PC-9 (cell line): ENCODE measurements at regions not wholly inside any gene's neighbourhood (a gene's known extent, or its start where the extent isn't known, plus 50 kb on each side); places are given as distances from the start of the nearest gene placed in this dataset.

Experiments
- BruUV-seq: library from RNA; stranded (reverse); fragments of 400-500 nt; replicated peaks from 2 replicates; lab custom pipeline; 2021; lab: Mats Ljungman, UMichigan
- CTCF ChIA-PET: fragments of 300-600 bp; sonication (Branson Sonifier 250); formaldehyde crosslinking; loops from one replicate; lab custom pipeline; 2022; ENCODE audit warnings: antibody characterized with exemption; lab: Charles Lee
- POLR2A ChIA-PET: fragments of 300-600 bp; sonication (Branson Sonifier 250); formaldehyde crosslinking; loops from one replicate; lab custom pipeline; 2022; ENCODE audit warnings: antibody characterized with exemption; ENCODE audit not compliant: unreplicated experiment; lab: Charles Lee
- DNase-seq, 2 experiments: peaks; one replicate each; pipeline versions ENCODE4 v3.0.0 to v3.0.0-alpha.2; 2015 to 2022; ENCODE audit warnings: mixed read lengths in 1 of 2
- H2AFZ ChIP-seq: fragments of 200-600 bp; sonication (generic); 2 replicates; pipeline ENCODE4 v1.8.1; 2017; ENCODE audit warnings: antibody characterized with exemption
- H3F3A ChIP-seq: fragments of 200-600 bp; sonication (generic); 2 replicates; pipeline ENCODE4 v1.8.1; 2017; ENCODE audit warnings: antibody characterized with exemption, mild to moderate bottlenecking, low read depth; ENCODE audit not compliant: insufficient read depth
- H3K27ac ChIP-seq: fragments of 200-600 bp; sonication (generic); 2 replicates; pipeline ENCODE4 v1.6.1; 2016; ENCODE audit warnings: mixed run types
- H3K27me3 ChIP-seq: fragments of 200-600 bp; sonication (generic); 2 replicates; pipeline ENCODE4 v1.6.1; 2016; ENCODE audit warnings: low read depth, mixed run types; ENCODE audit not compliant: insufficient read depth
- H3K36me3 ChIP-seq: fragments of 200-600 bp; sonication (generic); 2 replicates; pipeline ENCODE4 v1.6.1; 2016; ENCODE audit warnings: low read depth, mixed run types
- H3K4me1 ChIP-seq: fragments of 200-600 bp; sonication (generic); replicated peaks from 2 replicates; pipeline ENCODE4 v1.6.1; 2016; ENCODE audit warnings: mixed run types; ENCODE audit not compliant: insufficient read depth
- H3K4me2 ChIP-seq: fragments of 200-600 bp; sonication (generic); 2 replicates; pipeline ENCODE4 v1.6.1; 2017; ENCODE audit warnings: mixed run types
- H3K4me3 ChIP-seq: fragments of 200-600 bp; sonication (generic); 2 replicates; pipeline ENCODE4 v1.6.1; 2016; ENCODE audit warnings: mixed run types
- H3K79me2 ChIP-seq: fragments of 200-600 bp; sonication (generic); 2 replicates; pipeline ENCODE4 v1.6.1; 2017; ENCODE audit warnings: low read depth, mixed run types
- H3K9me2 ChIP-seq: fragments of 200-600 bp; sonication (generic); 2 replicates; pipeline ENCODE4 v1.8.1; 2017; ENCODE audit warnings: mild to moderate bottlenecking; ENCODE audit not compliant: insufficient read depth
- H3K9me3 ChIP-seq: fragments of 200-600 bp; sonication (generic); 2 replicates; pipeline ENCODE4 v1.8.1; 2016; ENCODE audit warnings: low read depth; ENCODE audit not compliant: insufficient read depth
- H4K20me1 ChIP-seq: fragments of 200-600 bp; sonication (generic); 2 replicates; pipeline ENCODE4 v1.8.1; 2017; ENCODE audit not compliant: insufficient read depth
- EZH2 ChIP-seq: fragments of 200-600 bp; sonication (generic); IDR thresholded peaks from 2 replicates; pipeline ENCODE4 v1.8.0; 2017; ENCODE audit warnings: antibody characterized with exemption, low read depth
- intact Hi-C: fragments of 100-400 bp; cut with micrococcal nuclease; formaldehyde crosslinking; loops from one replicate; pipeline ENCODE4 v1.10.0; 2022; ENCODE audit not compliant: unreplicated experiment
- TF ChIP-seq, protein P1 (sequence below): fragments of 200-600 bp; sonication (generic); conservative IDR thresholded peaks from 2 replicates; pipeline ENCODE4 v1.6.1; 2017; ENCODE audit warnings: mixed run types, antibody characterized with exemption, mild to moderate bottlenecking, moderate library complexity

DNA sequence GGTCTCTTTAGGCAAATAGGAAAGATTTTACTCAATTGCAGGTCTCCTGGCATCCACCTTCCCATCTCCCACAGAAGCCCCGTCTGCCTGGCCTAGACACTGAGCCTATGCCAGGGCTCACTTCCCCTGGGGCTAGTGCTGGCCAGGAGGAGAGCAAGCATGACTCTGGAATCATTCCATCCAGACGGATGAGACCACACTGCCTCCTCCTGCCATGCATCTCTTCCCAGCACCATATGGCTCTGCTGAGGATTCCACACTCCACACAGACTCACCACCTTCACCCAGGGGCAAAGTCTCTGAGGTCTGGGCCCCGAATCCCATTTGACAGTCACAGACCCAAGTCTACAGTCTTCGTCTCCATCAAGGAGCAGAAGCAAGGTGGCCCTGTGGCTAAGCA is 346.5 kb downstream of the C16orf95 start:
- CTCF ChIA-PET, result no interaction called here
- H3K9me2 ChIP-seq, result no peaks in the 10 kb centered on the region
- H4K20me1 ChIP-seq, result no peaks in the 10 kb centered on the region
- H3K79me2 ChIP-seq, result no peaks in the 10 kb centered on the region
- no peaks in the 10 kb centered on the region for H3K9me3 ChIP-seq
- no peaks in the 10 kb centered on the region for H3K36me3 ChIP-seq
- H3K27me3 ChIP-seq, result peaks cover 91% of the 10 kb centered on the region
- H3K4me3 ChIP-seq, result no peak overlapping the region
- no peak for DNase-seq
- H3K4me1 ChIP-seq, result no peaks in the 10 kb centered on the region
- H3K27ac ChIP-seq, result no peak overlapping the region
- no peak overlapping the region for H2AFZ ChIP-seq
- POLR2A ChIA-PET, result no interaction called here
- H3K4me2 ChIP-seq, result no peak overlapping the region
- intact Hi-C loops, result no loop called here
- H3F3A ChIP-seq, result no peaks in the 10 kb centered on the region
- TF ChIP-seq, protein P1, sequence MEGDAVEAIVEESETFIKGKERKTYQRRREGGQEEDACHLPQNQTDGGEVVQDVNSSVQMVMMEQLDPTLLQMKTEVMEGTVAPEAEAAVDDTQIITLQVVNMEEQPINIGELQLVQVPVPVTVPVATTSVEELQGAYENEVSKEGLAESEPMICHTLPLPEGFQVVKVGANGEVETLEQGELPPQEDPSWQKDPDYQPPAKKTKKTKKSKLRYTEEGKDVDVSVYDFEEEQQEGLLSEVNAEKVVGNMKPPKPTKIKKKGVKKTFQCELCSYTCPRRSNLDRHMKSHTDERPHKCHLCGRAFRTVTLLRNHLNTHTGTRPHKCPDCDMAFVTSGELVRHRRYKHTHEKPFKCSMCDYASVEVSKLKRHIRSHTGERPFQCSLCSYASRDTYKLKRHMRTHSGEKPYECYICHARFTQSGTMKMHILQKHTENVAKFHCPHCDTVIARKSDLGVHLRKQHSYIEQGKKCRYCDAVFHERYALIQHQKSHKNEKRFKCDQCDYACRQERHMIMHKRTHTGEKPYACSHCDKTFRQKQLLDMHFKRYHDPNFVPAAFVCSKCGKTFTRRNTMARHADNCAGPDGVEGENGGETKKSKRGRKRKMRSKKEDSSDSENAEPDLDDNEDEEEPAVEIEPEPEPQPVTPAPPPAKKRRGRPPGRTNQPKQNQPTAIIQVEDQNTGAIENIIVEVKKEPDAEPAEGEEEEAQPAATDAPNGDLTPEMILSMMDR, result no peak
- no peak for TF ChIP-seq EZH2
- BruUV-seq, result no TSS peak

DNA sequence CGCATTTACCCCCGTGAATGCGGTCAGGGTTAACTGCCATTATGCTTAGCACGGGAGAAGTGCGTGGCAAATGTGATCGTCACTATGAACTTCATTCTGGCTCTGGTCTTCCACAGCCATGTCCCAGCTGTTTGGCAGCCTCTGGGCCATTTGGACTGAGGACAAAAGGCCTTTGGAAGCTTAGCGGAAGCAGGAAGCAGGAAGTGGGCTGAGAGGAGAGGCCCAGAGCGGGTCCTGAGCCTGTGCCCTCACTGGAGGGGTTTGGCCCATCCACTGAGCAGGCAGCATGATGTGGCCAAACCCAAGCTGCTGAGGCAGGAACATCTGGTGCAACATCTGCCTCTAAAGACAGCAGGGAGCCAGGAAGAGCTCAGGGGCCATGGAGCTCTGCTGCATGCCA is 345.9 kb downstream of the C16orf95 start:
- Histone ChIP-seq H3K4me1 (no peaks in the 10 kb centered on the region), H3K27me3 (peaks cover 91% of the 10 kb centered on the region), H3K4me3 (no peak overlapping the region), H3F3A (no peaks in the 10 kb centered on the region), H3K9me3 (no peaks in the 10 kb centered on the region), H4K20me1 (no peaks in the 10 kb centered on the region), H3K9me2 (no peaks in the 10 kb centered on the region), H3K27ac (no peak overlapping the region), H3K79me2 (no peaks in the 10 kb centered on the region), H2AFZ (no peak overlapping the region), H3K4me2 (no peak overlapping the region), H3K36me3 (no peaks in the 10 kb centered on the region)
- DNase-seq, result no peak
- ChIA-PET POLR2A (no interaction called here), CTCF (no interaction called here)
- no TSS peak for BruUV-seq
- TF ChIP-seq, protein P1, result no peak
- TF ChIP-seq EZH2, result no peak
- intact Hi-C loops, result no loop called here

DNA sequence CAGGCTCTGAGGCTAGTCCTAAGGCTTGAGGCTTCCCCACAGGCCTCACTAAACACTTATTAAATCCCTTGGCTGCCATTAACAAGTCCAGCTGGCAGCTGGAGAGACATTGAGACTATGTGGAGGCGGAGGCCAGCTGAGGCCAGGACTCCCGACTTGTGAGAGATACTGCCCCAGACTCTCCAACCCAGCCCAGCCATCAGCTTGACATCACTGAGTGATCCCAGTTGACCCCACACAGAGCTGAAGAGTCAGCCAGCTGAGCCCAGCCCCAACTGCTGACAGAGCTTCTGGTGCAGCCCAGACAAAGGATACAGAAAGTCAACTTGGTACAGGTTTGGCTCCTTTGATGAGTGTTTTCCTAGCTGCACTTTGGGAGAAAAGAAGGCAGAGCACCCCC is 343.1 kb downstream of the C16orf95 start:
- no peaks in the 10 kb centered on the region for H3K4me1 ChIP-seq
- H3K9me2 ChIP-seq, result no peaks in the 10 kb centered on the region
- H3K27ac ChIP-seq, result no peak overlapping the region
- ChIA-PET CTCF (no interaction called here), POLR2A (no interaction called here)
- no peaks in the 10 kb centered on the region for H3K36me3 ChIP-seq
- no peaks in the 10 kb centered on the region for H3K79me2 ChIP-seq
- peaks cover 81% of the 10 kb centered on the region for H3K27me3 ChIP-seq
- TF ChIP-seq EZH2, result no peak
- TF ChIP-seq, protein P1, result no peak
- H3F3A ChIP-seq, result no peaks in the 10 kb centered on the region
- DNase-seq, result no peak
- no peak overlapping the region for H3K4me3 ChIP-seq
- no peak overlapping the region for H3K4me2 ChIP-seq
- H4K20me1 ChIP-seq, result no peaks in the 10 kb centered on the region
- H2AFZ ChIP-seq, result no peak overlapping the region
- intact Hi-C loops, result no loop called here
- BruUV-seq, result no TSS peak
- H3K9me3 ChIP-seq, result no peaks in the 10 kb centered on the region
